Hypothalamus (tissue), 51 donors: ENCODE measurements at regions not wholly inside any gene's neighbourhood (a gene's known extent, or its start where the extent isn't known, plus 50 kb on each side); places are given as distances from the start of the nearest gene placed in this dataset.
"Not testable (repeated sequence)": the region's sequence is repeated elsewhere in the genome, so short reads cannot be mapped to it uniquely, and the experiment has no call there.

Source experiments
- DNase-seq, 51 donors: peaks; one replicate each; lab custom pipeline; 2025; lab: John Stamatoyannopoulos, UW

DNA sequence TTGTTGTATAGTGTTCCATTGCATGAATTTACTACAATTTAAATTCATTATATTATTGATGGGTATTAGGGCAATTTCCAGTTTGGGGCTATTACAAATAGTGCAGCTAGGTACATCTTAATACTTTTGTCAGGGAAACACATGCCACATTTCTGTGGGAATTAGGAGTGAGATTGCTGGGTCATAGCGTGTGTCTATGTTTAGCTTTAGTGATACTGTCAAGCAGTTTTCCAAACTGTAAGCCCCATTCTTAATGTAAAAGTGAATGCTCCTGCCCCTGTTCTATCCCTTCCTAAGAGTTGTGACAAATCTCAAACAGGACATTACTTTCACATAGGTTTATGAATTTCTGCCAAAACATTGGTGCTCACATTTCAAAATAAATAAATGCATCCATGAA lies 184.5 kb upstream of the ANKRD28 start:
- no peak for DNase-seq

DNA sequence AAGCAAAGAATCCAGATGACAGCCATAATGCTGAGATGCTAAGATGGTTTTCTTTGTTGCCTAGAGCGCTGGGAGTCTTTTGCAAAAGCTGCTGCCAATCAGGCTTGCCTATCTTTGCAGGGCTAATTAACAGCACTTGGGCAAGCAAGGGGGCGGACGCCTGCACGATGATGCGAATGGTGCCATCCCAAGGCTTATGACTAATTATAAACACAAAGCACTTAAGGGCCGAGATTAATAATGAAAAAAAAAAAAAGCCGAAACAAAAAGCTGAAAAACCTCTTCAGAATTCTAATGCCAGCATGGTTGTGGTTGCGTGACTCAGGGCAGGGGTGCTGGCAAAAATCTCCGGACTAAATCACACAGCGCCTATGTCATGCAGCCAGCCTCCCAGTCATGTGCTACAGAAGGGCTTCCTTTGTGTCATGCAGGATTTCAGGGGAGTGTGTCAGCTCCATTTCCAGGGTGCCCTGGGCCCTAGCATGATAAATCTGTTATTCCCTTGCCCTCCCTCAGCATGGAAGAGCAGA lies 185.0 kb upstream of the ANKRD28 start:
- DNase-seq: peak in 38 of 51 donors; percentile 5 to 84 (median 46)

DNA sequence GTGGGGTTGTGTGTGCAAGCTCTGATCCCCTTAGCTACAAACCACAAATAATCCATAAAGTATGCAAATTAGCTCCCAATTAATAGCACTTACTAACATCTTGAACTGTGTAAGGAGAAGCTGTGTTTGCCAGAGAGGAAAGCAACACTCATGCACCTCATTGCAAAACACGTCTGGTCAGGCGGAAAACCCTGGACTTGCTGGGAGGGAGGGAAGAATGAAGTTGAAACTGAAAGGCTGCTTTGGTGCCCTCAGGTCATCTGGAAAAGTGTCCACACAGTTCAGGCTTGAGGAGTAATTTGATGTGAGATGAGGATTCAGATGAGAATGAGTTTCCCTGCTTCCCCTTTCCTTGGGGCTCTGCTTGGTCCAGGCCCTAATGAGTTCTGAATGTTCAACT lies 185.5 kb upstream of the ANKRD28 start:
- DNase-seq: peak in 1 of 51 donors; percentile 24

DNA sequence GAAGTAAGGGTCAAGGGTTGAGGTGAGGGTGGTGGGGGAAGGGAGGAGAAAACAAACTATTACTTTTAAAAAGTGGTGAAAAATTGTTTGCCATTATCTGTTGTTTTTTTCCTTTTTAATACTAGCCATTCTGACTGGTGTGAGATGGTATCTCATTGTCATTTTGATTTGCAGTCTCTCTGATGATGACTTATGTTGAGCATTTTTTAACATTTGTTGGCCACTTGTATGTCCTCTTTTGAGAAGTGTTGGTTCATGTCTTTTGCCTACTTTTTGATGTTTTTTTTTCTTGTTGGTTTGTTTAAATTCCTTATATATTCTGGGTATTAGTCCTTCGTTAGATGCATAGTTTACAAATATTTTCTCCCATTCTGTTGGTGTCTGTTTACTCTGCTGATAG lies 185.9 kb upstream of the ANKRD28 start:
- no peak for DNase-seq

DNA sequence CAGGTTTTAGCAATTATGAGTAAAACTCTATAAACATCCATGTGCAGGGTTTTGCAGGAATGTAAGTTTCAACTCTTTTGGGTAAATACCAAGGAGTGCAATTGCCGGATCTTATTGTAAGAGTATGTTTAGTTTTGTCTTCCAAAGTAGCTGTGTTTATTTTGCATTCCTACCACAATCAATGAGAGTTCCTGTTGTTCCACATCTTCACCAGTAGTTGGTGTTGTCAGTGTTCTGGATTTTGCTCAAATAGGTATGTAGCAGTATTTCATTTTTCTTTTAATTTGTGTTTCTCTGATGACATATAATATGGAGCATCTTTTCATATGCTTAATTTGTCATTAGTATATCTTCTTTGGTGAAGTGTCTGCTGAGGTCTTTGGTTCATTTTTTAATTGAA lies 185.1 kb upstream of the GALNT15 start:
- DNase-seq: no peak

DNA sequence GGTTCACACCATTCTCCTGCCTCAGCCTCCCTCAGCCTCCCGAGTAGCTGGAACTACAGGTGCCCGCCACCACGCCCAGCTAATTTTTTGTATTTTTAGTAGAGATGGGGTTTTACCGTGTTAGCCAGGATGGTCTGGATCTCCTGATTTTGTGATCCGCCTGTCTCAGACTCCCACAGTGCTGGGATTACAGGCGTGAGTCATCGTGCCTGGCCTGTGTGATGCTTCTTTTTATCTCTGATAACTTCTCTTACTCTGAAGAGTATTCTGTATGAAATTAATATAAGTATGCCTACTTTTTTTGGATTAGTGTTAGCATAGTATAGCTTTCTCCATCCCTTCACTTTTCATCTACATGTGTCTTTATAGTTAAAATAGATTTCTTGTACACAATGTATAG lies 180.8 kb upstream of the GALNT15 start:
- not testable (repeated sequence) for DNase-seq

DNA sequence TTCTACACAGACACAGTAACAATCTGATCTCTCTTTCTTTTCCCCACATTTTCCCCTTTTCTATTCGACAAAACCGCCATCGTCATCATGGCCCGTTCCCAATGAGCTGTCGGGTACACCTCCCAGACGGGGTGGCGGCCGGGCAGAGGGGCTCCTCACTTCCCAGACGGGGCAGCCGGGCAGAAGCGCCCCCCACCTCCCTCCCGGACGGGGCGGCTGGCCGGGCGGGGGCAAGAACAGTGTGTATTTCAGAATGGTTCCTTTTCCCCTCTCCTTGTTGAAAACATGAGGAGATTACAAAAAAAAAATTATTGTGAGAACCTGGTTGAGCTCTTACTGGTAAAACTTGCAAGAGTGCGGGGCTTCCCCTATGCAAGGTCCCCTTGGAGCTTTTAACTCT lies 178.0 kb upstream of the GALNT15 start:
- DNase-seq: not testable (repeated sequence)

DNA sequence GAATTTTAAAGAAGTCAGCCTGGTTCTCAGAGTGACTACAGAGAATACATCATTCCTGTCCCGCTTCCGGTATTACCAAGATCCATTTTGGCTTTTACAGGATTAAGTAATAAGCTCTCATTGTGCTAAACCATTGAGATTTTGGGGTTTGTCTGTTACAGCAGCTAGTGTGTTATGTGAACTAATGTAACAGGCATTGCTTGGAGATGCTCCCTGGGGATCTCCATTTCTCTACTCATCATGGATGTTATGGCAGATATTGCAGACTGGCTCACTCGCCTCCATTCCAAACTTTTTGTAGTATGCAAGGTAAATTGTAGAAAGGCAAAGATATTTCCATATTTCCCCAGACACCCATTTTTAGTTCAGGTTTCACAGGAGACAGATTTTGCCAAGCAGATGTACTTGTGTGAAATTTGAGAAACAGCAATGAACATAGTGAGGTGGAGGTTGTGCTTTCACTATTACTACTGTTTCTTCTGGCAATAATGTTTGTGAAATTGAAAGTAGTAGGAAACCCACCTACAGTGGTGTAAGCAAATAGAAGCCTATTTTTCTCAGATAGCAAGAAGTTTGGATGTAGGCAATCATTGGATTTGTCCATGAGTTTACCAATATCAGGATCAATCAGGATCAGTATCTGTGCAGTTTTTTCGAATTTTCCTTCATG lies 177.1 kb upstream of the GALNT15 start:
- no peak for DNase-seq

DNA sequence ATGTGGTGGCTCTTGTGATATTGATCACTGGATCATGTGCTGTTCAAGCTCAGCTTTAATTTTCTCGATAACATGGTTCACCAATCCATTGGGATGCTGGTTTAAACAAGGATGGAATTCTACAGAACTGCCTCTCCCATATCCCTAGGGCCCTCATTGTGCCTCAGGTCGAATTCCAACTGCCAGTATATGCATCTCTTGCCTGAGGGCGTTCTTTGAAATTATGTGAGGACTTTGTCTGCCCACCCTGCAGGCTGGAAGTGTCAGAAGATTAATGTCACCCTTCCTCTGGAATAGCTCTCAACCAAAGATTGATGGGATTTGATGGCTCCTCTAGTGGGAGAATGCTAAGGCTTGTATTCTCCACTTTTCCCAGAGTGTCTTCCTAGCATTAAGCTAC lies 175.6 kb upstream of the GALNT15 start:
- no peak for DNase-seq

DNA sequence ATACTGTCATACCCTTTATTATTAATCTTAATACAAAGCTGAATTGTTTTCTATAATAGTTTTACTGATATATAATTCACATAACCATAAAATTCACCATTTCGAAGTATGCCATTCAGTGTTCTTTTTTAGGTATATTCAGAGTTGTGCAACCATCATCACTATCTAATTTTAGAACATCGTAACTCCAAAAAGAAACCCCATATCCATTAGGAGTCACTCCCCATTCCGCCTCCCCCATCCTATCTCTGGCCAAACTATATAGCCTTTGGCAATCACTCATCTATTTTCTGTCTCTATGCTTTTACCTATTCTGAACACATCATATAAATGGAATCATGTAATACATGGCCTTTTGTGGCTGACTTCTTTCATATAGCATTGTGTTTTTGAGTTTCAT lies 169.7 kb upstream of the GALNT15 start:
- no peak for DNase-seq

DNA sequence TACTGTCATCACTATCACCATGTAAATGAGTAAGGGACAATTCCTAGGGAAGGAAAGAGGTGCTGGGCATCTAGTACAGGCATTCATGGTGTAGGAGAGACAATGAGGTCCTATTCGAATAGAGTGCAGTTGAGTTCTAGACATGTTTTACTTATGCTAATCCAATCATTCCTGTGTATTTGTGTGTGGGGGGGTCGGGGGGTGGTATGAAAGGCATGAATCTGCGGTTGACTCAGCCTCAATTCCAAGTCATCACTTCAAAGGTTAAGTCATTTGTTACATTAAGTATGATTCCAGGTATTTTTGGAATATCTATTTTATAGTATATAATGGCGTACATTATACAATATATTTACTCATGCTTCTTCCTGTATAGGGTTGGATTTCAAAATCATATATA lies 163.1 kb upstream of the GALNT15 start:
- no peak for DNase-seq

DNA sequence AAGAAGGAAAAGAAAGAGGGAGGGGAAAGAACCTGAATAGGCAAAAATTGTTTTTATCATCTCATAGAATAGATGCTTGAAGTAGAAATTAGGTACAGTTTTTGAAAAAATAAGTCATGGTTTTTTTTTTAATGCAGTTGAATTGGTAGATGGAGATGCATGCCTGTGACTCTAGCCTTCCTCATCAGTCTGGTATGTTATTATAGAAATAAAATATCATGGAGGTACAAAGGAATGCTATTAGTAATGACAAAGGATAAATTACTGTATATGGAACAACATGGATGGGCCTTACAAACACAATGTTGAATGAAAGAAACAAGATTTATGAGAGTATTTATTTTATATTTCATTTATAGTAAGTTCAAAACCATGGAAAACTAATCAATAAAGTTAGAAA lies 162.4 kb upstream of the GALNT15 start:
- no peak for DNase-seq

DNA sequence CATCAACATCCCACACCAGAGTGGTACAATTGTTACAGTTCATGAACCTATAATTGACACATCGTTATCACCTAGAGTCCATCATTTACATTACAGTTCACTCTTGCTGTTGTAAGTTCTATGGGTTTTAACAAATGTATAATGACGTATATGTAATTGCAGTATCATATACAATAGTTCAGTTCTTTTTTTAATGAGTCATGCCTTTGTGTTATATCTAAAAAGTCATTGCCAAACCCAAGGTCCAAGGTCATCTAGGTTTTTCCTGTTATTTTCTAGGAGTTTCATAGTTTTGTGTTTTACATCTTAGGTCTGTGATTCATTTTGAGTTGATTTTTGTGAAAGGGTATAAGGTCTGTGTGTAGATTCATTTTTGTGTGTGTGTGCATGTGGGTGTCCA lies 160.9 kb upstream of the GALNT15 start:
- no peak for DNase-seq

DNA sequence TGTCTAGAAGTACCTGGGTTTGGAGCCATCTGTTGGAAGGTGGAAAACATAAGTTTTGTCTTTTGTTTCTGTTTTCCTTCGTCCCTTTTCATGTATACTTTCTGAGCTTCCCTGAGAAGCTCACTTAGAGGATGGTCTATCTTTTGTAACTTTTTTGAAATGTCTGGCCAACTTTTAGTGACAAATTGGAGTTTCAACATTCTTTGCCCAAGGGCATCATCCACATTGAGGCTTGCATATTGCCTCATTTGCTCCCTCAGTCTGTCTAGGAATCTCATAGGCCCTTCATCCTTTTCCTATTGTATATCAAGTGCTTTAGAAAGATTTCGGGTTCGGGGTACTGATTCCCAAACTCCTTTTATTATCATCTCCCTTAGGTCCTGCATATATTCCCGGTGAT lies 152.7 kb upstream of the GALNT15 start:
- DNase-seq: not testable (repeated sequence)

DNA sequence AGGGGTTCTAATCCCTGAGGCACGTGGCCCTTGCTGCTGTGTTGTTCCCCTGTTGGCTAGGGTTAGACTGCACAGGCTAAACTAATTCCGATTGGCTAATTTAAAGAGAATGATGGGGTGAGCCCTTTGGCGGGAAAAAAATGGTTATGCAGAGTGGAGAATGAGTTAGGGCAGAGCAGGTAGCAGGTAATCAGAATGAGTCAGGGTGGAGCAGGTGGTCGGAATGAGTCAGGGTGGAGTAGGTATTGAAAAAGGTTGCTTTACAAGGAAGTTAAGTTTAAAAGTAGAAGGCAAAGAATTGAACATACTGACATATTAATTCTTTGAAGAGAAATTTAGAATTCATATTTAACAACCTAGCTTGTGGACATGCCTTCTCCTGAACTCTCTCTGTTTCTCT lies 150.6 kb upstream of the GALNT15 start:
- DNase-seq: not testable (repeated sequence)

DNA sequence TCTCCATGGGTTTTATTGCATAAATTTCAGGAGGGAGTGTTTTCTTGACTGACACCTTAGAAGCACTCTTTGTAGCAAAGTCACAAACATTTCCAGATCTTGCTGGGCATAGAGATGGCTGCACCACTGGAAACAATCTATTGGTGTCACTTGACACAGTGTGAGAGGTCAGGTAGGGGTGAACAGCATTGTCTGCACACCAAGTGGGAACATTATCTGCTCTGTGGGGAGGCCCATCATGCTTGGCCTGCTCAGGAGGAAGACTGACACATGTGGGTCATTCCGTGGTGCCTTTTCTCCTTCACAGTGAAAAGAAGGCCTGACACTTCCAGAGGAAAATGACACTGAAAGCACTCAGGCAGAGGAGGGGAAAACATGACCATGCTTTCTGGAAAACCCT lies 149.9 kb upstream of the GALNT15 start:
- no peak for DNase-seq

DNA sequence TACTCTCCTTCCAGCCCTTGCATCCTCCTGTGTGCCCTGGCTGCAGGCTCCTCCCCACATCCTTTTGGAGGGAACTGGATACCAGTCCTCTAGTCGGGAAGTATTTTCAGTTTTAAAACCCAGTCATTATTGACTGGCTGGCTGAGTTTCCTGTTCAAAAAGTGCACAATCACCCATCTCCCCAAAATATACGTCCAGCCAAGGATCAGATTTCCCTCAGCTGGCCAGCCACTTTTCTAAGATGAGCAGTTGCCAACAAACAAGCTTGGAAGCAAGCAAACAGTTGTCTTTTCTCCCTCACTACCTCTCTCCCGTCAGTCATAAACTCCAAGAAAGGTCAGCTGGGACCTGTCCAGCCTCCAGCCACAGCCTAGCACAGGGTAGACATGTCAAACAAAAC lies 147.7 kb upstream of the GALNT15 start:
- no peak for DNase-seq

DNA sequence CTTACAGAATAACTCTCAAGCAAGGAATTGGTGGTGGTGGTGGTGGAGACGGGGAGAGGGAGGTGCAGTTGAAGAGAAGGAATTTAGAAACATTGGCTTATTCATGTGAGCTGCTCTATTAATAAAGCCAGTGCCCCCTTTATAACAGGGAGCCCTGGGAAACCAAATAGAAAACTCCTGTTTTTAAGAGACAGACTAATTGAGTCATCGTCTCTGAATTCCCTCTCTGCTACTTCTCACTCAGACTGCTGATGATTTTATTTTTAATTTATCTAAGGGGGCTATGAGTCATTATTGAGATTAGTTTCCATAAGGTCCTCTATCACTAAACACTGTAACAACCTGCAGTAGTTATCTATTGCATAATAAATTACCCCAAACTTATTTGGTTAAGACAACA lies 145.9 kb upstream of the GALNT15 start:
- DNase-seq: no peak

DNA sequence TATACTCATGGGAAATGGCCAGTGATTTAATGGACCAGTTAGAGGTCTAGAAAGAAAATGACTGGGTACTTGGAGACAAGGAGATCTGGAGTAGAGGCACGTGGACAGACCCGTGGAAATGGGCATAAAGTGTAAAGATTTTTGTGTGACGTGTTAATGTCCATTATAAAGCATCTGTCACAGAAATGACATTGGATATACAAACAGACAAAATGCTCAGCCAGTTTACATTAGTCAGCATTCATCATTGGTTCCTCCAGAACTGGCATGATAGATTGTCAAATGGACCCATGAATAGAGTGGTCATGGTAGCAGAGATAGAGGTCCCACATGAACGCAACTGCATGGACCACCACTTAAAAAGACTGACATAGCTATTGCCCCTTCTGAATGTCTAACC lies 144.1 kb upstream of the GALNT15 start:
- no peak for DNase-seq

DNA sequence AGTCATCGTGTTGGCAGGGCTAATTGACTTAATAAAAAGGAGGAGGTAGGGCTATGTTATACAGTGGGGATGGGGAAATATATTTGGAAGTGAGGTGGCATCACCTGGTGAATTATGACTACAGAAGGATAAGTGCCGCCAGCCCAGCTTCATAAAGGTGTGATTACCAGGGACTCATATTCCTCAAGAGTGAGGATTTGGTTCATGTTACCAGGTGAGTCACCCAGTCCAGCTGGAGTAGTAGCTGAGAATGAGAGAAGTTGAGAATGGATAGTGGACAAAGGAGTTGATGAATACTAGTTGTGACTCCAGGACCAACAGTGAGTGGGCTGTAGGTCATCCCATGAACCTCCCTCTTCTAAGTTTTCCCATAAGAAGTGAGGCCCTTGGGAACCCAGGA lies 143.0 kb upstream of the GALNT15 start:
- DNase-seq: no peak

DNA sequence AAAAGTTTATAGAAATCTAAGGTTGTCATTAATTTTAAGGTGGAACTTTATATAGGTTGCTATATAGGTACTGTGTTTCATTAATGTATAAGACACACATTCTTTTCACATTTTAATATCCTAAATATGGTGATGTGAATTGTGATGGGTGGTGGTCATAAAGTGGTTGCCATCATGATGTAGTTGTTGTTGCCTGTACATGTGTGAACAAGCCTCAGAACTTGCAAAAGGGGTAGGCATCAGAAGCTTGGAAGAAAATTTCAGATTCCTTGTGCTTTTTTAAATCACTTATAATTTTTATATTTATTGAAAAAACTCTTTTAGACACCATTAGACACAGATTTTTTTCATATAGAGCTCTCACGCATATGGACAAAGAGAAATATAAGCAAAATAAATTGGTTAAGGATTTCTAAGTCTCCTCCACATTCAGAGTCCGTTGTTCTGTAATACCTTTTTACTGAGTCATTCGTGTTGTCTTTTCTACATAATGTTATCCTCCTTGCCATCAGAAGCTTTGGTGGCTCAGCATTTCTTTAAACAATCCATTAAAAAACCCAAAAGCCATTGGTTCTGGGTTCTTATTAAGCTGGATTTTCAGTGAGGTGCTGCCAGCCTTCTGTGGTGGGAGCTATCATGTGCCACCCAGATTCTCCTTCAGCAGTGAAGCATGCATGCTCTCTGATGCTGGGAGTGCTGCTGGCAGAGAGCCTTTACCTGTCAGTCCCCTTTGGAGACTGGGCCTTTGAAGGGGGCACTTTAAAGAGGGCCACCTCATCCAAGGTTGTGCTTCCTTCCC lies 140.4 kb upstream of the GALNT15 start:
- no peak for DNase-seq

DNA sequence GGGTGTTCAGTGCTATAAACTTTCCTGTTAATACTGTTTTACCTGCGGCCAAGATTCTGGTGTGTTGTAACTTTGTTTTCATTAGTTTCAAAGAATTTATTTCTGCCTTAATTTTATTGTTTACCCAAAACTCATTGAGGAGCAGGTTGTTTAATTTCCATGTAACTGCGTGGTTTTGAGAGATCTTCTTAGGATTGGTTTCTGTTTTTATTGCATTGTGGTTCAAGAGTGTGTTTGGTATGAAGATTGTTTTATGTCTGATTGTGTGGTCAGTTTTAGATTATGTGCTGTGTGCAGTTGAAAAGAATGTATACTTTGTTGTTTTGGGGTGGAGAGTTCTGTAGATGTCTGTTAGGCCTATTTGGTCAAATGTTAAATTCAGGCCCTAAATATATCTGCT lies 133.5 kb upstream of the GALNT15 start:
- no peak for DNase-seq
